NCI-H345 (cell line): ENCODE measurements at regions not wholly inside any gene's neighbourhood (a gene's known extent, or its start where the extent isn't known, plus 50 kb on each side); places are given as distances from the start of the nearest gene placed in this dataset.
"Not testable (repeated sequence)": the region's sequence is repeated elsewhere in the genome, so short reads cannot be mapped to it uniquely, and the experiment has no call there.

Source experiments
- DNase-seq: peaks from one replicate; lab custom pipeline; 2025; lab: John Stamatoyannopoulos, UW

GRCh38 chr12:91307957-91308670 lies 125.5 kb upstream of the DCN start:
- no peak for DNase-seq

DNA sequence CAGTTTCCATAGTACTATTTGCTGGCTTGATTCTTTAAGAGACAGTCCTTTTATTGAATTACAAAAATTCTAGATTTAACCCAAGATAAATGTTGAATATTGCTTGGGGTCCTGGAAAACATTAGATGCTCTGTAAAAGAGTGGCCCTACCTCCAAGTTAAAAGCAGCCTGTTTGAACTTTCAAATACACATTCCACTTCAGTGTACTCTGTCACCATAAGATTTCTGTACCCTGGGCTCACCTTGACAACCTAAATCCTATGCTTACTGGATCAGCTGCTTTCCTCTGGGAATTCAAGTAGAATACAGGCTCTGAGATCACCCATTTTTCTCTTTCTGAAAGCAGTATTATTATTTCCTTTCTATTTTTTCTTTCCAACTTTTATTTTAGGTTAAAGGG lies 107.7 kb upstream of the DCN start:
- no peak for DNase-seq

DNA sequence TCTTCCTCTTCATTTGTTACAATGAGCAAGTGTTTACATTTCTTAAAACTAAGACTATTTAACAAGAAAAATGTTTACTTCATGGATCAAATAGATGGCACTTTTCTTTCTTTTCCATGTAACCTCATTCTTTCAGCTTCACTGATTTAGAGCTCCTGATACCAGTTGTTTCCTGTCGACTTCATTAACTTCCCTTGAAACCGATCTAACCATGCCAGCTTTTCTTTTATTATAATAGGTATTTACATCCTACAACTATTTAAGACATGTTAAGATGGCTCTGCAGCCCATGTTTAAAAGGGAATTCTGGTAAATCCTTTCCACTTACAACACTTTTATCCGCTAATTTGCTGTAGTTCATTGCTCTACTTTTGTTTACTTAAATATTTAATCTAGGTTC lies 107.3 kb upstream of the DCN start:
- no peak for DNase-seq

GRCh38 chr12:91289072-91289471 lies 106.5 kb upstream of the DCN start:
- no peak for DNase-seq

DNA sequence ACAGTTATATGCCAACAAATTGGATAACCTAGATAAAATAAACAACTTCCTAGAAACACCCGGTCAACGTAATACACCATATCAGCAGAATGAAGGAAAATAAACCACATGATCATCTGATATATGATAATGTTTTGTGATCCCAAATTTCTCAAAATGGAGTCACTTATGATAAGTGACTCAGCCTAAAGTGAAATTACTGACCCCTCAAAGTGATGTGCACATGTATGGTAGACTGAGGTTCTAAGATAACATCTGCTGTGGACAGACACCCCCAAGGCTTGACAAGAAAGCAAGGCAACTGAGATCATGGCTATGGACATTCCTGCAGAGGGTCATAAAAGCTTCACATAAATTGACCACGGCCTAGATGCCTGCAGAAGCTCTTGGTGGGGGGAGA lies 105.1 kb upstream of the DCN start:
- no peak for DNase-seq

DNA sequence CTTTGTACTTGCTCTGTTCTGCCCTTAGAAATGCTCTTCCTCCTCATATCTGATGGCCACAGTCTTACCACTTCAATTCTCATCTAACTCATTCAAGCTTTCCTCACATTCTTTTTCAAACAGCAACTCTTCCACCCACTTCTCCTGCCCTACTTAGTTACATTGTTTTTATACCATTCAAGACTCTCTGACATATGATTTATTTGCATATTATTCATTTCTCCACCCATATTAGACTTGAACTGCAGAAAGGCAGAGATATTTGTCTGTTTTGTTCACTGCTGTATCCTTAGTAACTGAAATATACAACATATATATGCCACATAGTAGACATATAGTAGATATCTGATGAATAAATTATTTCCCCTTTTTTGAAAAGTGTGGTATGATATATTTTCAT lies 95.5 kb upstream of the DCN start:
- DNase-seq, result no peak

DNA sequence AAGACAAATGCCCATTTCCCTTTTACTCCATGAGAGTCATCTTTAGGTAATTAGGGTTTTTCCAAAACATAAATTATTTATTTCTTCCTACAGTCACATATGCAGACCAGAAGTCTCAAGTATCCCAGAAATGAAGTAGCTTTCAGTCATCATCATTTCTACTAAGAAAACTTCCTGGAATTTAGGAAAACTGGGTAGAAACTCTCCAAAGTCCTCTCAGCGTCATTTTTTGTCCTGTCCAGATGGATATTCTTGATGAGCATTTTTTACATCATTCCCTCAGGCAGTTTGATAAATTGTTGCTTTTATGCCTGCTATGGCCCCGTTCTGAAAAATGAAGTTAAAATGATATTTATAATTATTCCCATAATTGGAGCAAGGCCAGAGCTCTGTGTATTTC lies 93.9 kb upstream of the DCN start:
- no peak for DNase-seq

- DNase-seq, result no peak
Measured at GRCh38 chr12:91275321-91275720, 92.7 kb upstream of the DCN start.

DNA sequence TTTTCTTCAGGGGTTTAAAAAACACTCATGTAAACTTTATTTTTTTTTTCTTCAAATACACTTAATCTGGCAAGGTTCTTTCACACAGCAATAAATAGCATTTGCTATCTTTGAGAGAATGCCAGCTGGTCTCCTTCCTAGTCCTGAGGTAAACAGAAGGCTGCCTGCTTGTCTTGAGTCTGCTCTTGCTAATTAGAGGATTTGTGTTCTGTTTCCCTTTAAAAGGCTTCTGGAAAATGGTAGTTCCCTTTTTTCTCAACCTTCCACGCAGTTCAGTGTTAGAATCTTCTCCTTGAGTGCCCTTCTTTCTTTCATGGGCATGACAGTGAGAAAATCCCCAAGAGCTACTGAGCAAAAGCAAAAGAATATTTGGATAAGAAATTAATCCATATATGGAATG lies 92.3 kb upstream of the DCN start:
- DNase-seq, result no peak

GRCh38 chr12:91273560-91273959 lies 90.9 kb upstream of the DCN start:
- no peak for DNase-seq

DNA sequence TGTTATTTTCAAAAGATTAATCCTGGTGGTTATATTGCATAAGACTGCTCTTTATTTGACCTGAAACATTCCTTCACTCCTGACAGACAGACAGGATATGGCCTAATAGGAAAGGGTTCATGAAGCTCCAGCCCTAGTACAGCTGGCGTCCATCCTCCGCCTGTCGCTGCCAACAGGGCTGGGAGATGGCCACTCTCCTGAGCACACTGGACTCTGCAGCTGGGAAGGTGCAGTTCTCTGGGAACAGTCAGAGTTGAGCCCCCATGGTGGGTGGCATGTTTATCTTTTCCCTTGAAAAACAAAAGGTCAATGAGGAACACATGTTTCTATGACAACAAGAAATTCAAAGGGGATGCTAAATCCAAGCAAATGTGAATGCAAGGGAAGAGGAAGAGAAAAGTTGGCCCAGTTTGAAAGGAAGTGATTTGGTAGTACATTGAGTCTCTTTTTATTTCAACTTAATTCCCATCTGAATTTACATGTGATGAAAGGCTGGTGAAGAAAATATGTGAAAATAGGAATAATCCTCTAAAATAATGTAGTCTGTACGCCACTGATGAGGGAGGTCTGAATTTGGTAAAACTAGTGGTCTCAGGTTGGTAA lies 89.9 kb upstream of the DCN start:
- DNase-seq, result peak; percentile 0

GRCh38 chr12:91271185-91271584 lies 88.6 kb upstream of the DCN start:
- DNase-seq, result no peak

DNA sequence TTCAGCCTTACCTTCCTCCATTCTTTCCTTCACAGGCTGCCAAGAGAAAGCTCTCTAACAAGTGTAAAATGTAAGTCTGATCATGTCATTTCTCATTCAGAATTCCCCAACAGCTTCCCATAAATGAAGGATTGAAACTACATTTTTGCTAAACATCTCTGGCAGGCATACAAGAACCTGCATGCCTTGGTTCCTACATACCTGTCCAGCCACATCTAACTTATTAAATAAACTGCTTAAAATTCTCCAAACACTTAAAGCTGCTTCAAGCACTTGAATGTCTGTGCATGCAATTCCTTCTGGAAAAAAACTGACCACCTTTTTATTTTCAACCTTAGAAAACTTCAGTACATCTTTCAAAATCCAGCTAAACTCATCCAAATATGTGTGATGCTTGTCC lies 84.4 kb upstream of the DCN start:
- DNase-seq, result no peak

GRCh38 chr12:91264178-91264577 lies 81.6 kb upstream of the DCN start:
- no peak for DNase-seq

GRCh38 chr12:91261820-91262676 lies 79.4 kb upstream of the DCN start:
- DNase-seq, result no peak

DNA sequence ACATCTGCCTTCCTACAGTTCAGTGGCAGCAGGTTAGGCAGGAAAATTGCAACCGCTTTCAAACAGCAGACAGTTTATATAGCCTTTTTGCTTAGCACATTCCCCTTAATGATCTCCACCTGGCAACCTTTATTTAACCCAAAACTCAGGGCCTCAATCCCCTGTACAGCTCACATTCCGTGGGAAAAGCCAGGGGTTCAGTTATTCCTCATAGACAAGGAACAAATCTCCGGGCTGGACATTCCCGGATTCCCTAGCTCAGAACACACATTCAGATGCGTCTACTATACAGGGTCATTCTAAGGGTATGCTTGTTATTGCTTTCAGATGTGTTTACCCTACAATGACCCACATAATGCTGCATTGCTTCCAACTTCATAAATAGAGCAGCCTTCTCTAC lies 73.8 kb upstream of the DCN start:
- no peak for DNase-seq

DNA sequence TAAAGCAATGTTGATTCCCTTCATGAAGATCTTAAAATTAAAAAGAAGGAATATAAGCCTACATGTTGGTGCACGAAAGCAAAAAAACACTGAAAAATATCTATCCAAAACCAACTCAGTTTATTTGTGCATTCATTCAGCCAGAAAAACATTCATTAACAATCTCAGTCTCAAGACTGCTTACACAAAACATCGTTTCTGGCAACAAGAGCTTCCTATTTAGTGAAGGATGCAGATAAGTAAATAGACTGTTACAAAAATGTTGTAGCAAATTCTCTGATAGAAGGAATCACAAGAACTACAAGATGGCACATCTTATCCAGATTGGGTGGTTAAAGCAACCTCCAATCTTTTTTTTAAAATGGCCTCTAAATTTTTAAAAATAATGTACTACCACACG lies 69.7 kb upstream of the DCN start:
- no peak for DNase-seq

- DNase-seq, result no peak
Measured at GRCh38 chr12:91250273-91250665, 67.7 kb upstream of the DCN start.

DNA sequence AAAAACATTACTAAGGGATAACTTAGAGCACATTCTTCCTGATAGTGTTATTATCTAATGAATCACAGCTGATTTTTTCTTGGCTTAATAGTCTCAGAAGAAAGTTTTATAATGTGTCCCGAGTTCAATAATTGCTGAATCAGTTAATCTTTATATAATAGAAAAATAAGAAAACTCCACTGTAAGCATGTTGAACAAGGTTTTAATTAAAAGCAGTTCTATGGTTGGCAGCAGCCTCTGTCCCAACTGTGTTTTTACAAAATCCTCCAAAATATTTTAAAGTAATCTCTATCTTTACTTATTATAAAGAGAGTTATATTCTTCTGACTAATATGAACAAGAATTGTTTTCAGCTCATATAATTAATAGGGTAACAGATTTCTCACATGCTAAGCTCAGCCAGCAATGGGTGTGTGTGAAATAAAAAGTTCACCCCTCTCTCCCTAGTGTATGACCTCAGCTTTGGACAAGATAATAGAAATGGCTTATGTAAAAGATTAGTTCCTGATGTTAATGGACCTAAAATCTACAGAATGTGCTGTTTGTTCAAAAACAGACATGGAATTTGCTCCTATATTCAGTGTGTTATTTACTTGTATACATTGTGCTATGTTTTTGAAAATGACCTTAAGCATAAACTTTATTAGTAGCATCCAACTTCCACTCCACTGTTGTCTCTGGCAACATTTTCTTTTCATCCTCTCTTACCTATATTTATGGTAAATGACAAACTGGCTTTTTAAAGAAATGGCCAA lies 67.1 kb upstream of the DCN start:
- no peak for DNase-seq

DNA sequence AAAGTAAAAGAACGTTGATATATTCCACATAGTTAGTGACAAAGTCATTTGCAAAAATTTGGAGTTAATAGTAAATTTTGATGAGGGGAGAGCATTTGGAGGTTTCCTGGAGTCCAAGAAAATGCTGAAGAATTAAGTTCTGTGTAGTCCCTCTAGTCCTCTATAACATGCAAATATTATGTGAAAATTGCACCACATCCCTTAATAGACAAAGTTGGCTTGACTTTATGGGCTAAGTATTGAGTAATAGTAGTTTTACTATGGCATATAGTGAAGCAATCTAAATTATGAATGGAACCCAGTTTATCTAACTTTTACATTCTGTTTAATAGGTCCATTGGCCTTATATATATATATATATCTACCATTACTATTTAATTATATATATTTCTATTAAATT lies 66.4 kb upstream of the DCN start:
- DNase-seq, result no peak

DNA sequence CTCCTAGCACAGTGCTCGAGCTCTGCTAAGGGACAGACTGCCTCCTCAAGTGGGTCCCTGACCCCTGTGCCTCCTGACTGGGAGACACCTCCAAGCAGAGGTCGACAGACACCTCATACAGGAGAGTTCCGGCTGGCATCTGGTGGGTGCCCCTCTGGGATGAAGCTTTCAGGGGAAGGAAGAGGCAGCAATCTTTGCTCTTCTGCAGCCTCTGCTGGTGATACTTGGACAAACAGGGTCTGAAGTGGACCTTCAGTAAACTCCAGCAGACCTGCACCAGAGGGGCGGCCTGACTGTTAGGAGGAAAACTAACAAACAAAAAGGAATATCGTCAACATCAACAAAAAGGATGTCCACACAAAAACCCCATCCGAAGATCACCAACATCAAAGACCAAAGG lies 60.6 kb upstream of the DCN start:
- not testable (repeated sequence) for DNase-seq

- no peak for DNase-seq
Measured at GRCh38 chr12:91241756-91242155, 59.1 kb upstream of the DCN start.
